ENCODE measurements at regions not wholly inside any gene's neighbourhood (a gene's known extent, or its start where the extent isn't known, plus 50 kb on each side); places are given as distances from the start of the nearest gene placed in this dataset.

DNA sequence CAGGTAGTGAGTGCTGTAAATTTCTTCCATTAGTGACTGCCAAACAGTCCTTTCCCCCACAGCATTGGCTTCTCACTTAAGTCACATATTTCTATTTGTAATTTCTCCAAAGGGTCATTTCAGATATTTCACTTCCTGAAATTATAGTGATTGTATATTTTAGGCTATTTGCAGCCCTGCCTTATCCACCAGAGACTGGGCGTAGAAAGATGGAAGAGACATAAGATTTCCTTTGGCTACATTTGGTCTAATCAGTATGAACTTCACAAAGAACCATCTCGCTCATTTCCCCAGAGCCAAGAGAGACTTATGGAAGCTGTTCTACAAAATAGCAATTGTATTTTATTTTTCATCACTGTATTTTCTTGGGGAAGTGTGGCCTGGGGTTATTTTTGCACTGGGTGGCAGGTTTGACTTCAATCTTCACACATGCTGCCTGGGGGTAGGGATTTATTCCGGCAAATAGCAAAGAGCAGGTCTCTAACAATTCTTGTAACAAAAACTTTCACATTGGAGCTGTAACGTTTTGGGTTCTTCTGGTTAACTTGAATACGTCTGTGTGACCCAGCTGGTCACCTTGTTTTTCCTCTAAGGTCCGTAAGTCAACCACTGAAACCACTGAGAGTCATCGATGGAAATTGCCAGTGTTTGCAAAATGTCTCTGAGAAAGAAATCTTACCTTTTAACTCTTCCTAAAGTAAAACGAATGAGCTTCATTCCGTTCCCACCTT, 170.6 kb upstream of the SERPINE2 start:
- no peak for DNase-seq

DNA sequence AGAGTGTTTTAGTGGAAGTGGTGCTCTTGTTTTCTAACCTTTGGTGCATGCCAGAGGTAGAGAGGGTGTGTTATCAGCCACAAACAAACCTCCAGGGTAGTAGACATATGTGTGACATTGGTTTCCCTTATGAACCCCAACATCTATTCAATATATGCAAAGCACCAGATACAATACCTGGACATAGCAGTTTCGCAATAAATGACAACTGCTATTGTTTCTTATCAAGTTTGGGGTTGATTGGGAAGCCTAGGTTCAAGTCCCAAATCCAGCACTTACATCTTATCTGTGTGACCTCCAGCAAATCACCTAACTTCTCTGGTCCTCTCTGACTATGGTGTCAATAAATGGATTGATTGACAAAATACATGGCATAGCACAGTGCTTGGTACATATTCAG, 169.4 kb upstream of the SERPINE2 start:
- DNase-seq = no peak

GRCh38 chr2:224208007-224208406, 168.9 kb upstream of the SERPINE2 start:
- no peak for DNase-seq

- DNase-seq = no peak
Observed at GRCh38 chr2:224206816-224207215, 167.7 kb upstream of the SERPINE2 start.

GRCh38 chr2:224202281-224202865, 163.3 kb upstream of the SERPINE2 start:
- DNase-seq = no peak

DNA sequence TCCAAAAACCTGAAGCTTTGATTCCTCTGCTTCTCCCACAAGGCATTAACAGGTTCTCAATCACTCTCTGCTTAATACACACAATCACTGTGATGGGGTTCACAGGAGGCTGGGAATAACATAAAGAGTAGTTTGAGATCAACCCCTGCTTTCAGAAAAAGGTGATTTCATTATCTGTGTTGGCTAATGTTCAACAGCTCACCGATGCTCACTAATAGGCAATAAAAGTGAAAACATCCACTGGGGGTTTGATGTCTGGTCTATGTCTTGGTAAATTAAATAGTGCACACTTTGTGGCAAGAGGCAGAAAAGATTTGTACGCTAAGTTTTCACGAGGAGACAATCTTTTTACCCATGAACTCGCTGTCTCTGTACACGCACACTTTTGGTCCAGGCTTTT, 159.3 kb upstream of the SERPINE2 start:
- no peak for DNase-seq

DNA sequence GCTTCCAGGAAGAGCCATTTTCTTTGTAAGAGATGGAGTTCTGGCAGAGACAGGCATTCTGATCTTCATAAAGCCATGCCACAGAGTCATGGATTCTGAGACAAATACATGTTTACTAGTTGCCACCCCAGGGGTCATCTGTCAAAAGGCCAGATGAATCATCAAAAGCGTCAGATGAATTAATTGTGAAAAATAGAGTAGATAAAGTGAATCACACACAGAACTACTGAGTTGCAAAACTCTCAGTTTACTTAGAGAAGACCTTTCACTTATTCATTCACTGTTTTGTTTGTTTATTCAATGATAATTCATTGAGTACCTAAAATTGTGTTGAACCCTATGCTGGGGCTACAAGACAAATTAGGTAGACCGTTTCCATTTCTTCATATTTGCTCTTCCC, 157.7 kb upstream of the SERPINE2 start:
- DNase-seq = no peak

- no peak for DNase-seq
Observed at GRCh38 chr2:224195925-224196571, 157.0 kb upstream of the SERPINE2 start.

GRCh38 chr2:224194161-224194560, 155.1 kb upstream of the SERPINE2 start:
- DNase-seq = no peak

DNA sequence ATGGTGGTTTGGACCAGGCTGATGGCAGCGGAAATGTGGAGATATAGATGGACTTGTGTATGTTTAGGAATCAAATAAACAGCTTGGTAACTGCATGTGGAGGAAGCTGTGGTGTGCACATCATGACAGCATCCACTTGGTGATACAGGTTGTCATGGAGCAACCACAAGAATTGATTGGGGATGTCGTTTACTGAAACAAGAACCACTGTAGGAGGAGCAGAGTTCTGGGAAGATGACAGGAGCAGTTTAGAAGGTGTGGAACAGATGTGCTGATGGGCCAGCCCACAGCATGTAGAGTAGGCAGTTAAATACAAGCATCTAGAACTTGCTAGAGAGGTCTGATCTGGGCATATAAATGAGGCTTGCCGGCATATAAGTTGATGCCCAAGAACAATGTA, 152.4 kb upstream of the SERPINE2 start:
- DNase-seq = no peak

GRCh38 chr2:224190936-224191270, 151.8 kb upstream of the SERPINE2 start:
- no peak for DNase-seq

- DNase-seq = no peak
Observed at GRCh38 chr2:224190234-224190935, 151.3 kb upstream of the SERPINE2 start.

- DNase-seq = no peak
Observed at GRCh38 chr2:224187220-224187619, 148.1 kb upstream of the SERPINE2 start.

DNA sequence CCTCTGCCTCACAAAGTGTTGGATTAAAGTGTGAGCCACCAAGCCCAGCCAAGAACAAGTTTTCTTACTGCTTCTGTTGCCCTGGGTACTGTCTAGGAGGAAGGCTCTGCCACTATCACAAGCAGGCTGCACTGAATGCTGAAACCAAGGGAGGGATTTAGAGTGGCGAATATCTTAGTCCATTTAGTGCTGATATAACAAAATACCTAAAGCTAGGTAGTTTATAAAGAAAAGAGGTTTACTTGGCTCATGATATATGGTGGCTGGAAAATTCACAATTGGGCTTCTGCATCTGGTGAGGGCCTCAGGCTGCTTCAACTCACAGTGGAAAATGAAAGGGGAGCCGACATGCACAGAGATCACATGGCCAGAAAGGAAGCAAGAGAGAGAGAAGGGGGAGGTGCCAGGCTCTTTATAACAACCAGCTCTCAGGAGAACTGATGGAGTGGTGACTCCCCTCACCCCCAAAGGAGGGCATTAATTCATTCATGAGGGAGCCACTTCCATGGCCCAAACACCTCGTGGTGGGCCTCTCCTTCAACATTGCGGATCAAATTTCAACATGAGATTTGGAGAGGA, 146.0 kb upstream of the SERPINE2 start:
- DNase-seq = no peak

GRCh38 chr2:224183086-224183485, 144.0 kb upstream of the SERPINE2 start:
- DNase-seq = no peak

GRCh38 chr2:224182498-224182897, 143.4 kb upstream of the SERPINE2 start:
- DNase-seq = no peak

GRCh38 chr2:224181534-224182155, 142.6 kb upstream of the SERPINE2 start:
- no peak for DNase-seq

- DNase-seq = no peak
Observed at GRCh38 chr2:224180810-224181209, 141.7 kb upstream of the SERPINE2 start.

GRCh38 chr2:224178056-224178455, 139.0 kb upstream of the SERPINE2 start:
- no peak for DNase-seq

- DNase-seq = no peak
Observed at GRCh38 chr2:224175538-224175937, 136.5 kb upstream of the SERPINE2 start.

GRCh38 chr2:224174990-224175389, 135.9 kb upstream of the SERPINE2 start:
- no peak for DNase-seq

GRCh38 chr2:224174521-224174920, 135.4 kb upstream of the SERPINE2 start:
- DNase-seq = no peak

GRCh38 chr2:224173933-224174332, 134.8 kb upstream of the SERPINE2 start:
- DNase-seq = no peak

Data from NCI-H2081 treated with DMSO at 0.1 percent for 48 hours (cell line).